RKO (cell line): ENCODE measurements at regions not wholly inside any gene's neighbourhood (a gene's known extent, or its start where the extent isn't known, plus 50 kb on each side); places are given as distances from the start of the nearest gene placed in this dataset.

Experiments used
- DNase-seq: peaks from one replicate; pipeline ENCODE4 v3.0.0-alpha.2; 2016; ENCODE audit warnings: low spot score

- no peak for DNase-seq
These were observed 525.3 kb upstream of the JARID2 start for GRCh38 chr6:14720411-14721102.

GRCh38 chr6:14721103-14721758 lies 524.6 kb upstream of the JARID2 start:
- DNase-seq: no peak

- no peak for DNase-seq
These were observed 523.8 kb upstream of the JARID2 start for GRCh38 chr6:14722001-14722562.

- DNase-seq: no peak
These were observed 523.2 kb upstream of the JARID2 start for GRCh38 chr6:14722704-14723103.

- no peak for DNase-seq
These were observed 522.3 kb upstream of the JARID2 start for GRCh38 chr6:14723535-14724086.

GRCh38 chr6:14724549-14724948 lies 521.3 kb upstream of the JARID2 start:
- DNase-seq: no peak

GRCh38 chr6:14726816-14727493 lies 518.9 kb upstream of the JARID2 start:
- no peak for DNase-seq

GRCh38 chr6:14727494-14728395 lies 518.1 kb upstream of the JARID2 start:
- DNase-seq: no peak

- DNase-seq: no peak
These were observed 517.4 kb upstream of the JARID2 start for GRCh38 chr6:14728396-14729024.

GRCh38 chr6:14729129-14729871 lies 516.6 kb upstream of the JARID2 start:
- no peak for DNase-seq

- DNase-seq: no peak
These were observed 515.2 kb upstream of the JARID2 start for GRCh38 chr6:14730654-14731053.

- no peak for DNase-seq
These were observed 514.3 kb upstream of the JARID2 start for GRCh38 chr6:14731611-14732010.

- DNase-seq: no peak
These were observed 513.5 kb upstream of the JARID2 start for GRCh38 chr6:14732226-14732843.

GRCh38 chr6:14732844-14733757 lies 512.8 kb upstream of the JARID2 start:
- DNase-seq: peak; percentile 19

- no peak for DNase-seq
These were observed 511.8 kb upstream of the JARID2 start for GRCh38 chr6:14734052-14734415.

GRCh38 chr6:14734416-14735340 lies 511.2 kb upstream of the JARID2 start:
- peak; percentile 10 for DNase-seq

- no peak for DNase-seq
These were observed 509.8 kb upstream of the JARID2 start for GRCh38 chr6:14735956-14736486.
